GM23338 (cell line): ENCODE measurements at regions not wholly inside any gene's neighbourhood (a gene's known extent, or its start where the extent isn't known, plus 50 kb on each side); places are given as distances from the start of the nearest gene placed in this dataset.

Experiments used
- ATAC-seq: fragments of 200-7000 bp; cut with Tn5 transposase; 3 replicates; pipeline ENCODE4 v1.9.1; 2020
- DNase-seq: peaks from one replicate; pipeline ENCODE4 v3.0.0-alpha.2; 2015; ENCODE audit warnings: low spot score
- H2AFZ ChIP-seq: fragments of 200-600 bp; sonication (generic); 2 replicates; pipeline ENCODE4 v1.8.0; 2016; ENCODE audit warnings: antibody characterized with exemption, mild to moderate bottlenecking, moderate library complexity
- H3F3A ChIP-seq: fragments of 200-600 bp; sonication (generic); replicated peaks from 2 replicates; pipeline ENCODE4 v1.8.0; 2017; ENCODE audit warnings: antibody characterized with exemption, mixed run types, low read depth
- H3K27ac ChIP-seq: fragments of 200-600 bp; sonication (generic); 2 replicates; pipeline ENCODE4 v1.6.1; 2016; ENCODE audit warnings: low read depth
- H3K27me3 ChIP-seq: fragments of 200-600 bp; sonication (generic); 2 replicates; pipeline ENCODE4 v1.8.0; 2016; ENCODE audit warnings: mild to moderate bottlenecking, mixed run types, moderate library complexity; ENCODE audit not compliant: insufficient read depth
- H3K36me3 ChIP-seq: fragments of 200-600 bp; sonication (generic); 2 replicates; pipeline ENCODE4 v1.8.0; 2016; ENCODE audit warnings: mild to moderate bottlenecking; ENCODE audit not compliant: insufficient read depth
- H3K4me1 ChIP-seq: fragments of 200-600 bp; sonication (generic); 2 replicates; pipeline ENCODE4 v1.8.0; 2016; ENCODE audit warnings: mild to moderate bottlenecking, moderate library complexity; ENCODE audit not compliant: insufficient read depth
- H3K4me2 ChIP-seq: fragments of 200-600 bp; sonication (generic); 2 replicates; pipeline ENCODE4 v1.7.1; 2017; ENCODE audit warnings: mixed run types
- H3K4me3 ChIP-seq: fragments of 200-600 bp; sonication (generic); 2 replicates; pipeline ENCODE4 v1.6.1; 2016; ENCODE audit warnings: mixed run types
- H3K79me2 ChIP-seq: fragments of 200-600 bp; sonication (generic); replicated peaks from 2 replicates; pipeline ENCODE4 v1.8.0; 2017; ENCODE audit warnings: mild to moderate bottlenecking; ENCODE audit not compliant: insufficient read depth
- H3K9me2 ChIP-seq: fragments of 200-600 bp; sonication (generic); 2 replicates; pipeline ENCODE4 v1.8.0; 2017; ENCODE audit not compliant: insufficient read depth
- H4K20me1 ChIP-seq: fragments of 200-600 bp; sonication (generic); replicated peaks from 2 replicates; pipeline ENCODE4 v1.8.0; 2017; ENCODE audit warnings: mild to moderate bottlenecking; ENCODE audit not compliant: insufficient read depth
- H3K27ac Mint-ChIP-seq: 2 replicates; pipeline ENCODE4 v1.8.0; 2020; ENCODE audit warnings: inconsistent platforms, mild to moderate bottlenecking, moderate library complexity, mixed read lengths
- H3K27me3 Mint-ChIP-seq: 3 replicates; pipeline ENCODE4 v1.8.0; 2022; ENCODE audit warnings: low read depth, mild to moderate bottlenecking, moderate library complexity, mixed read lengths, inconsistent platforms; ENCODE audit not compliant: insufficient read depth, poor library complexity
- H3K36me3 Mint-ChIP-seq: 3 replicates; pipeline ENCODE4 v1.8.0; 2021; ENCODE audit warnings: low read depth, mild to moderate bottlenecking, inconsistent platforms, moderate library complexity, mixed read lengths
- H3K4me1 Mint-ChIP-seq: 3 replicates; pipeline ENCODE4 v1.8.0; 2020; ENCODE audit warnings: mild to moderate bottlenecking, inconsistent platforms, mixed read lengths
- H3K4me3 Mint-ChIP-seq: 3 replicates; pipeline ENCODE4 v1.8.0; 2021; ENCODE audit warnings: moderate library complexity, mild to moderate bottlenecking, inconsistent platforms, mixed read lengths
- H3K9me3 Mint-ChIP-seq: 3 replicates; pipeline ENCODE4 v1.8.0; 2020; ENCODE audit warnings: moderate library complexity, mild to moderate bottlenecking, inconsistent platforms, mixed read lengths
- CREB1 ChIP-seq: fragments of 250-450 bp; sonication (Bioruptor Pico); IDR thresholded peaks from 2 replicates; pipeline ENCODE4 v1.5.0; 2020; ENCODE audit warnings: low read depth, mild to moderate bottlenecking, moderate library complexity
- CTCF ChIP-seq, 2 experiments: fragments of 200-600 bp in 1 of 2; sonication (generic) in 1 of 2; conservative IDR thresholded peaks; 2 replicates each; pipeline versions ENCODE4 v1.5.1 to v1.6.1; 2016 to 2017; ENCODE audit warnings: antibody characterized with exemption in 2 of 2, low read depth in 2 of 2, mild to moderate bottlenecking in 2 of 2, moderate library complexity in 1 of 2
- ETS1 ChIP-seq: IDR thresholded peaks from 2 replicates; pipeline ENCODE4 v1.6.1; 2016; ENCODE audit warnings: antibody characterized with exemption
- EZH2 ChIP-seq: fragments of 200-600 bp; sonication (generic); IDR thresholded peaks from one replicate; pipeline ENCODE4 v1.8.0; 2017; ENCODE audit warnings: antibody characterized with exemption, mild to moderate bottlenecking, low read depth; ENCODE audit not compliant: unreplicated experiment
- EZH2phosphoT487 ChIP-seq: fragments of 200-600 bp; sonication (generic); IDR thresholded peaks from one replicate; pipeline ENCODE4 v1.8.1; 2018; ENCODE audit warnings: antibody characterized with exemption; ENCODE audit not compliant: unreplicated experiment
- JUNB ChIP-seq: IDR thresholded peaks from one replicate; pipeline ENCODE4 v1.6.1; 2016; ENCODE audit warnings: antibody characterized with exemption; ENCODE audit not compliant: unreplicated experiment
- NANOG ChIP-seq: IDR thresholded peaks from 2 replicates; pipeline ENCODE4 v1.6.1; 2016; ENCODE audit warnings: antibody characterized with exemption, borderline replicate concordance
- POLR2AphosphoS5 ChIP-seq: IDR thresholded peaks from 2 replicates; pipeline ENCODE4 v1.6.1; 2016; ENCODE audit warnings: antibody characterized with exemption, low read depth
- REST ChIP-seq: IDR thresholded peaks from one replicate; pipeline ENCODE4 v1.6.1; 2018; ENCODE audit warnings: antibody characterized with exemption; ENCODE audit not compliant: unreplicated experiment
- STAT1 ChIP-seq: IDR thresholded peaks from one replicate; pipeline ENCODE4 v1.6.1; 2016; ENCODE audit warnings: antibody characterized with exemption; ENCODE audit not compliant: unreplicated experiment
- ZNF114 ChIP-seq: fragments of 250-450 bp; sonication (Bioruptor Pico); IDR thresholded peaks from 2 replicates; pipeline ENCODE4 v1.5.0; 2020; ENCODE audit warnings: mild to moderate bottlenecking, moderate library complexity
- ZNF331 ChIP-seq: fragments of 250-450 bp; sonication (Bioruptor Pico); IDR thresholded peaks from 2 replicates; pipeline ENCODE4 v1.5.0; 2020; ENCODE audit warnings: low read depth, mild to moderate bottlenecking, moderate library complexity
- ZNF462 ChIP-seq: fragments of 250-450 bp; sonication (Bioruptor Pico); IDR thresholded peaks from 2 replicates; pipeline ENCODE4 v1.5.0; 2020; ENCODE audit warnings: mild to moderate bottlenecking, moderate library complexity

GRCh38 chr3:55159711-55160110 lies 231.9 kb upstream of the LRTM1 start:
- Mint-ChIP-seq H3K4me1 (no peaks in the 10 kb centered on the region; the same call in 2 of the 3 replicates), H3K36me3 (no peaks in the 10 kb centered on the region), H3K27ac (no peak overlapping the region), H3K27me3 (no peaks in the 10 kb centered on the region), H3K4me3 (no peak overlapping the region), H3K9me3 (no peaks in the 10 kb centered on the region; the same call in 2 of the 3 replicates)
- Histone ChIP-seq H3F3A (no peaks in the 10 kb centered on the region), H4K20me1 (no peaks in the 10 kb centered on the region), H3K36me3 (no peaks in the 10 kb centered on the region), H3K27ac (no peak overlapping the region), H2AFZ (no peak overlapping the region), H3K79me2 (no peaks in the 10 kb centered on the region), H3K4me1 (no peaks in the 10 kb centered on the region), H3K9me2 (peaks cover 7% of the 10 kb centered on the region; the same call in 1 of the 2 replicates), H3K4me3 (no peak overlapping the region), H3K4me2 (no peak overlapping the region), H3K27me3 (no peaks in the 10 kb centered on the region)
- ATAC-seq (no peak), DNase-seq (no peak)
- TF ChIP-seq NANOG (no peak), ZNF462 (no peak), ZNF114 (no peak), EZH2phosphoT487 (no peak), POLR2AphosphoS5 (no peak), CTCF (conservative IDR thresholded peaks at IDR 0.05; ENCODE audit: low read depth in 2 of 2) (no peak), STAT1 (no peak), REST (no peak), ZNF331 (CRISPR knock-in tag) (no peak), CREB1 (CRISPR knock-in tag) (no peak), ETS1 (no peak), EZH2 (no peak), JUNB (no peak)
